Right cardiac atrium (tissue), 5 donors: ENCODE measurements at regions not wholly inside any gene's neighbourhood (a gene's known extent, or its start where the extent isn't known, plus 50 kb on each side); places are given as distances from the start of the nearest gene placed in this dataset.

Experiments
- ATAC-seq, 2 donors: fragments of 200-7000 bp; cut with Tn5 transposase; one replicate each; pipeline versions ENCODE4 v1.8.0 to v1.9.1; 2020; ENCODE audit warnings: moderate library complexity in 2 of 2, mild to moderate bottlenecking in 1 of 2
- DNase-seq, 3 donors: peaks; one replicate each; pipeline ENCODE4 v3.0.0-alpha.2; 2020
- H3K27ac ChIP-seq: one replicate; pipeline ENCODE4 v1.5.1; 2013; ENCODE audit warnings: mild to moderate bottlenecking, low read length, control low read depth, moderate library complexity
- H3K27me3 ChIP-seq: one replicate; pipeline ENCODE4 v1.6.1; 2013; ENCODE audit not compliant: control insufficient read depth, insufficient read depth
- H3K4me1 ChIP-seq: one replicate; pipeline ENCODE4 v1.6.1; 2013; ENCODE audit warnings: low read length; ENCODE audit not compliant: control insufficient read depth, insufficient read depth
- H3K4me3 ChIP-seq: one replicate; pipeline ENCODE4 v1.5.1; 2013; ENCODE audit warnings: low read length, control low read depth
- H3K9me3 ChIP-seq: one replicate; pipeline ENCODE4 v1.6.1; 2013; ENCODE audit warnings: low read length; ENCODE audit not compliant: control insufficient read depth
- WGBS: extraction: QIAGEN DNeasy Blood & Tissue Kit; methylation state at CpG from one replicate; pipeline ENCODE4 v1.1.7; 2013; 5-methylcytosine and 5-hydroxymethylcytosine counted together
- intact Hi-C, 4 donors: fragments of 100-400 bp; cut with DNase I; formaldehyde crosslinking; loops; one replicate each; pipeline versions ENCODE4 v1.11.0 to v1.14.0; 2022 to 2023
- donor health status: healthy with polysubstance abuse.
- donor health status: DM: no; HTN: yes; CAD: no.
- donor health status: DM: no; HTN: no; CAD: no.
- donor health status: DM: no; HTN: yes; CAD: no; lungs with severe emphysema.
- donor health status: DM: yes; HTN: yes; CAD: no.

- H3K27me3 ChIP-seq, result no peaks in the 10 kb centered on the region
- H3K27ac ChIP-seq, result no peak overlapping the region
- H3K4me1 ChIP-seq, result no peaks in the 10 kb centered on the region
- H3K4me3 ChIP-seq, result no peak overlapping the region
- DNase-seq (no peak), ATAC-seq (no peak)
- H3K9me3 ChIP-seq, result no peaks in the 10 kb centered on the region
- intact Hi-C loops, result no loop called here
- WGBS, result 50% methylated on average over 2 of the region's 2 CpGs
These were observed 122.3 kb downstream of the RPS12 start for GRCh38 chr6:132936646-132937045.

- ATAC-seq, result no peak
- no peaks in the 10 kb centered on the region for H3K4me1 ChIP-seq
- H3K27ac ChIP-seq, result no peak overlapping the region
- intact Hi-C loops, result no loop called here
- H3K27me3 ChIP-seq, result no peaks in the 10 kb centered on the region
- no peaks in the 10 kb centered on the region for H3K9me3 ChIP-seq
- DNase-seq, result peak in 1 of 3 donors; percentile 42
- 43% methylated on average over 5 of the region's 5 CpGs for WGBS
- no peak overlapping the region for H3K4me3 ChIP-seq
These were observed 123.1 kb downstream of the RPS12 start for GRCh38 chr6:132937466-132937906.

- Histone ChIP-seq H3K27ac (no peak overlapping the region), H3K9me3 (no peaks in the 10 kb centered on the region), H3K27me3 (no peaks in the 10 kb centered on the region), H3K4me3 (no peak overlapping the region), H3K4me1 (no peaks in the 10 kb centered on the region)
- 45% methylated on average over 5 of the region's 5 CpGs for WGBS
- ATAC-seq (no peak), DNase-seq (no peak)
- intact Hi-C loops, result loop anchor here in 1 of 4 donors (10.0 kb wide), 1 partner anchor 416 kb away; no protein-coding TSS in a partner anchor
These were observed 134.5 kb downstream of the RPS12 start for GRCh38 chr6:132948889-132949288.

GRCh38 chr6:132950566-132950965 lies 136.2 kb downstream of the RPS12 start:
- no peak overlapping the region for H3K4me3 ChIP-seq
- no peak for DNase-seq
- H3K27ac ChIP-seq, result no peak overlapping the region
- no peaks in the 10 kb centered on the region for H3K4me1 ChIP-seq
- H3K9me3 ChIP-seq, result no peaks in the 10 kb centered on the region
- WGBS, result 60% methylated on average over 3 of the region's 3 CpGs
- intact Hi-C loops, result no loop called here
- no peaks in the 10 kb centered on the region for H3K27me3 ChIP-seq
- ATAC-seq, result no peak

- DNase-seq (no peak), ATAC-seq (no peak)
- no peaks in the 10 kb centered on the region for H3K9me3 ChIP-seq
- no peaks in the 10 kb centered on the region for H3K4me1 ChIP-seq
- intact Hi-C loops, result no loop called here
- no peak overlapping the region for H3K4me3 ChIP-seq
- H3K27me3 ChIP-seq, result no peaks in the 10 kb centered on the region
- no peak overlapping the region for H3K27ac ChIP-seq
- 64% methylated on average over 6 of the region's 6 CpGs for WGBS
These were observed 137.9 kb downstream of the RPS12 start for GRCh38 chr6:132952031-132952867.

GRCh38 chr6:132952986-132953385 lies 138.6 kb downstream of the RPS12 start:
- WGBS, result 68% methylated on average over 3 of the region's 3 CpGs
- Histone ChIP-seq H3K9me3 (no peaks in the 10 kb centered on the region), H3K27ac (no peak overlapping the region), H3K4me3 (no peak overlapping the region), H3K4me1 (no peaks in the 10 kb centered on the region), H3K27me3 (no peaks in the 10 kb centered on the region)
- DNase-seq (no peak), ATAC-seq (no peak)
- intact Hi-C loops, result no loop called here

- DNase-seq (no peak), ATAC-seq (no peak)
- Histone ChIP-seq H3K27ac (no peak overlapping the region), H3K4me3 (no peak overlapping the region), H3K4me1 (no peaks in the 10 kb centered on the region), H3K9me3 (no peaks in the 10 kb centered on the region), H3K27me3 (no peaks in the 10 kb centered on the region)
- intact Hi-C loops, result no loop called here
- WGBS, result 84% methylated on average over 9 of the region's 9 CpGs
These were observed 139.9 kb downstream of the RPS12 start for GRCh38 chr6:132954222-132954621.

GRCh38 chr6:132954936-132955335 lies 140.6 kb downstream of the RPS12 start:
- Histone ChIP-seq H3K4me1 (no peaks in the 10 kb centered on the region), H3K27me3 (no peaks in the 10 kb centered on the region), H3K27ac (no peak overlapping the region), H3K4me3 (no peak overlapping the region), H3K9me3 (no peaks in the 10 kb centered on the region)
- WGBS, result 72% methylated on average over 5 of the region's 5 CpGs
- no peak for ATAC-seq
- DNase-seq, result no peak
- intact Hi-C loops, result no loop called here

GRCh38 chr6:132959639-132960326 lies 145.4 kb downstream of the RPS12 start:
- no peaks in the 10 kb centered on the region for H3K27me3 ChIP-seq
- WGBS, result 51% methylated on average over 4 of the region's 4 CpGs
- no peak for ATAC-seq

GRCh38 chr6:132960720-132961119 lies 146.4 kb downstream of the RPS12 start:
- Histone ChIP-seq H3K4me3 (no peak overlapping the region), H3K4me1 (no peaks in the 10 kb centered on the region), H3K27ac (no peak overlapping the region), H3K9me3 (no peaks in the 10 kb centered on the region), H3K27me3 (no peaks in the 10 kb centered on the region)
- intact Hi-C loops, result loop anchor here in 3 of 4 donors (5.0 to 10.0 kb wide), 3 partner anchors 552 to 594 kb away; no protein-coding TSS in a partner anchor
- ATAC-seq (no peak), DNase-seq (no peak)
- WGBS, result 71% methylated on average over 8 of the region's 8 CpGs

More at GRCh38 chr6:132959639-132960326, 145.4 kb downstream of the RPS12 start:
- Histone ChIP-seq H3K9me3 (no peaks in the 10 kb centered on the region), H3K27ac (no peak overlapping the region), H3K4me1 (no peaks in the 10 kb centered on the region), H3K4me3 (no peak overlapping the region)
- DNase-seq, result no peak
- intact Hi-C loops, result loop anchor here in 3 of 4 donors (5.0 to 10.0 kb wide), 3 partner anchors 553 to 595 kb away; no protein-coding TSS in a partner anchor

GRCh38 chr6:132961122-132961521 lies 146.8 kb downstream of the RPS12 start:
- no peak overlapping the region for H3K4me3 ChIP-seq
- H3K27ac ChIP-seq, result no peak overlapping the region
- no peaks in the 10 kb centered on the region for H3K4me1 ChIP-seq
- intact Hi-C loops, result loop anchor here in 3 of 4 donors (5.0 to 10.0 kb wide), 3 partner anchors 551 to 594 kb away; no protein-coding TSS in a partner anchor
- ATAC-seq (no peak), DNase-seq (no peak)
- 44% methylated on average over 4 of the region's 4 CpGs for WGBS
- no peaks in the 10 kb centered on the region for H3K27me3 ChIP-seq
- no peaks in the 10 kb centered on the region for H3K9me3 ChIP-seq
